ENCODE measurements at regions not wholly inside any gene's neighbourhood (a gene's known extent, or its start where the extent isn't known, plus 50 kb on each side); places are given as distances from the start of the nearest gene placed in this dataset.

GRCh38 chr2:142200062-142200461, 69.2 kb upstream of the LRP1B start:
- no peak overlapping the region for H3K27ac ChIP-seq (ENCODE audit: low read depth in 1 of 2, low read length in 2 of 2)
- H3K4me1 ChIP-seq (ENCODE audit: control insufficient read depth in 4 of 4, insufficient read depth in 4 of 4, low read length in 3 of 4), result no peaks in the 10 kb centered on the region
- peaks cover 0 to 2% (median 0%) of the 10 kb centered on the region in 4 donors for H3K27me3 ChIP-seq (ENCODE audit: control insufficient read depth in 4 of 4, insufficient read depth in 4 of 4, low read length in 3 of 4)
- no peak overlapping the region for H3K4me3 ChIP-seq (ENCODE audit: low read depth in 1 of 3, low read length in 3 of 3)
- H3K9me3 ChIP-seq (ENCODE audit: control insufficient read depth in 4 of 4, low read length in 3 of 4), result no peaks in the 10 kb centered on the region
- WGBS, result 58% methylated on average over 1 of the region's 1 CpG
- TF ChIP-seq TAF1 (conservative IDR thresholded peaks at IDR 0.05) (no peak), REST (IDR thresholded peaks at IDR 0.05) (no peak), HNF4A (conservative IDR thresholded peaks at IDR 0.05) (no peak), GABPA (IDR thresholded peaks at IDR 0.05 in 1 of 2, conservative IDR thresholded peaks at IDR 0.05 in 1 of 2) (no peak), FOXA2 (IDR thresholded peaks at IDR 0.05) (no peak), JUND (IDR thresholded peaks at IDR 0.05) (no peak), CTCF (IDR thresholded peaks at IDR 0.05; ENCODE audit: low read depth, low read length, missing input control) (no peak), ATF3 (IDR thresholded peaks at IDR 0.05) (no peak), FOXA1 (IDR thresholded peaks at IDR 0.05) (no peak), RXRA (IDR thresholded peaks at IDR 0.05) (no peak), EGR1 (IDR thresholded peaks at IDR 0.05; ENCODE audit: low read depth in 2 of 2) (no peak), NR2F2 (IDR thresholded peaks at IDR 0.05) (no peak), RAD21 (IDR thresholded peaks at IDR 0.05) (no peak), ZBTB33 (IDR thresholded peaks at IDR 0.05) (no peak), MAX (IDR thresholded peaks at IDR 0.05) (no peak), HNF4G (IDR thresholded peaks at IDR 0.05) (no peak), SP1 (IDR thresholded peaks at IDR 0.05) (no peak), YY1 (IDR thresholded peaks at IDR 0.05) (no peak)
- DNase-seq (ENCODE audit: low spot score), result no peak
- no peaks in the 10 kb centered on the region for H3K36me3 ChIP-seq (ENCODE audit: control insufficient read depth in 4 of 4, insufficient read depth in 3 of 4, low read depth in 1 of 4, low read length in 3 of 4)
- no peak overlapping the region for H3K9ac ChIP-seq (ENCODE audit: low read depth in 1 of 2, low read length in 2 of 2)
